ENCODE measurements at regions not wholly inside any gene's neighbourhood (a gene's known extent, or its start where the extent isn't known, plus 50 kb on each side); places are given as distances from the start of the nearest gene placed in this dataset.

DNA sequence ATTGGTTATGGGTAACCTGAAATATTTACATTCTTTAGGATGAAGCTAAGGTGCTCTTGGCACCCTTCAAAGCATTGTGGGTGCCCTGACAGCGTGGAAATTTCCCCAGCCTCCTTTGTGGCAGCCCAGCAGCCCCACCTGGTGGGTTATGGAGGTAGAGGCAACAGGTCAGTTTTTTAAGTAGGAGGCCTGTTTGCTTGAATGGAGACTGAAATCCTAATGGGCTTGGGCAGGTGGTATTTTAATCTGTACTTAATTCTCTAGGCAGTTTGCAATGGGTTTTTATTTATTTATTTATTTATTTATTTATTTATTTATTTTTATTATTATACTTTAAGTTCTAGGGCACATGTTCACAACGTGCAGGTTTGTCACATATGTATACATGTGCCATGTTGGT lies 139.4 kb downstream of the EPC1 start (continued):
- TF ChIP-seq, protein P1, sequence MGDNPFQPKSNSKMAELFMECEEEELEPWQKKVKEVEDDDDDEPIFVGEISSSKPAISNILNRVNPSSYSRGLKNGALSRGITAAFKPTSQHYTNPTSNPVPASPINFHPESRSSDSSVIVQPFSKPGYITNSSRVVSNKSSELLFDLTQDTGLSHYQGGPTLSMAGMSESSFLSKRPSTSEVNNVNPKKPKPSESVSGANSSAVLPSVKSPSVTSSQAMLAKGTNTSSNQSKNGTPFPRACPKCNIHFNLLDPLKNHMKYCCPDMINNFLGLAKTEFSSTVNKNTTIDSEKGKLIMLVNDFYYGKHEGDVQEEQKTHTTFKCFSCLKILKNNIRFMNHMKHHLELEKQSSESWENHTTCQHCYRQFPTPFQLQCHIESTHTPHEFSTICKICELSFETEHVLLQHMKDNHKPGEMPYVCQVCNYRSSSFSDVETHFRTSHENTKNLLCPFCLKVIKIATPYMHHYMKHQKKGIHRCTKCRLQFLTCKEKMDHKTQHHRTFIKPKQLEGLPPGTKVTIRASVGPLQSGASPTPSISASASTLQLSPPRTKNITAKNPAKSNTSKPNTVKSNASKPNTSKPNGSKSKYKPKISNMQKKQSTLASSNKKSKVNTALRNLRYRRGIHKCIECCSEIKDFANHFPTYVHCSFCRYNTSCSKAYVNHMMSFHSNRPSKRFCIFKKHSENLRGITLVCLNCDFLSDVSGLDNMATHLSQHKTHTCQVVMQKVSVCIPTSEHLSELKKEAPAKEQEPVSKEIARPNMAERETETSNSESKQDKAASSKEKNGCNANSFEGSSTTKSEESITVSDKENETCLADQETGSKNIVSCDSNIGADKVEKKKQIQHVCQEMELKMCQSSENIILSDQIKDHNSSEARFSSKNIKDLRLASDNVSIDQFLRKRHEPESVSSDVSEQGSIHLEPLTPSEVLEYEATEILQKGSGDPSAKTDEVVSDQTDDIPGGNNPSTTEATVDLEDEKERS (tag by site-specific recombination; IDR thresholded peaks at IDR 0.05) = no peak
- TF ChIP-seq ZNF292 (tag by site-specific recombination; IDR thresholded peaks at IDR 0.05; ENCODE audit: borderline replicate concordance, low read depth) (peak; percentile 59; the same call in 1 of the 2 replicates), ZNF544 (tag by site-specific recombination; IDR thresholded peaks at IDR 0.05) (no peak), ZNF600 (tag by site-specific recombination; IDR thresholded peaks at IDR 0.05) (no peak), GFI1B (tag by site-specific recombination; IDR thresholded peaks at IDR 0.05) (0 out of 2 replicates have a peak, but pooled peaks have one; percentile 42), ZNF677 (tag by site-specific recombination; IDR thresholded peaks at IDR 0.05) (no peak), ZNF768 (tag by site-specific recombination; IDR thresholded peaks at IDR 0.05) (no peak), FEZF1 (tag by site-specific recombination; IDR thresholded peaks at IDR 0.05) (no peak), ZNF184 (tag by site-specific recombination; IDR thresholded peaks at IDR 0.05) (no peak), SCRT2 (tag by site-specific recombination; IDR thresholded peaks at IDR 0.05) (peak; percentile 50), ZNF223 (tag by site-specific recombination; IDR thresholded peaks at IDR 0.05) (no peak), ZNF621 (tag by site-specific recombination; IDR thresholded peaks at IDR 0.05) (no peak), ZNF155 (tag by site-specific recombination; IDR thresholded peaks at IDR 0.05) (no peak), ZNF610 (tag by site-specific recombination; IDR thresholded peaks at IDR 0.05; ENCODE audit: borderline replicate concordance) (no peak), ZNF140 (tag by site-specific recombination; IDR thresholded peaks at IDR 0.05) (peak; percentile 88), ZNF514 (tag by site-specific recombination; IDR thresholded peaks at IDR 0.05) (no peak), ZFP3 (tag by site-specific recombination; IDR thresholded peaks at IDR 0.05; ENCODE audit: low read depth) (no peak), ZNF843 (tag by site-specific recombination; IDR thresholded peaks at IDR 0.05) (no peak)
- TF ChIP-seq, protein P2, sequence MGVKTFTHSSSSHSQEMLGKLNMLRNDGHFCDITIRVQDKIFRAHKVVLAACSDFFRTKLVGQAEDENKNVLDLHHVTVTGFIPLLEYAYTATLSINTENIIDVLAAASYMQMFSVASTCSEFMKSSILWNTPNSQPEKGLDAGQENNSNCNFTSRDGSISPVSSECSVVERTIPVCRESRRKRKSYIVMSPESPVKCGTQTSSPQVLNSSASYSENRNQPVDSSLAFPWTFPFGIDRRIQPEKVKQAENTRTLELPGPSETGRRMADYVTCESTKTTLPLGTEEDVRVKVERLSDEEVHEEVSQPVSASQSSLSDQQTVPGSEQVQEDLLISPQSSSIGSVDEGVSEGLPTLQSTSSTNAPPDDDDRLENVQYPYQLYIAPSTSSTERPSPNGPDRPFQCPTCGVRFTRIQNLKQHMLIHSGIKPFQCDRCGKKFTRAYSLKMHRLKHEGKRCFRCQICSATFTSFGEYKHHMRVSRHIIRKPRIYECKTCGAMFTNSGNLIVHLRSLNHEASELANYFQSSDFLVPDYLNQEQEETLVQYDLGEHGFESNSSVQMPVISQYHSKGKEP (tag by site-specific recombination; IDR thresholded peaks at IDR 0.05) = no peak
- TF ChIP-seq, protein P3, sequence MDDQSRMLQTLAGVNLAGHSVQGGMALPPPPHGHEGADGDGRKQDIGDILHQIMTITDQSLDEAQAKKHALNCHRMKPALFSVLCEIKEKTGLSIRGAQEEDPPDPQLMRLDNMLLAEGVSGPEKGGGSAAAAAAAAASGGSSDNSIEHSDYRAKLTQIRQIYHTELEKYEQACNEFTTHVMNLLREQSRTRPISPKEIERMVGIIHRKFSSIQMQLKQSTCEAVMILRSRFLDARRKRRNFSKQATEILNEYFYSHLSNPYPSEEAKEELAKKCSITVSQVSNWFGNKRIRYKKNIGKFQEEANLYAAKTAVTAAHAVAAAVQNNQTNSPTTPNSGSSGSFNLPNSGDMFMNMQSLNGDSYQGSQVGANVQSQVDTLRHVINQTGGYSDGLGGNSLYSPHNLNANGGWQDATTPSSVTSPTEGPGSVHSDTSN (CRISPR knock-in tag; IDR thresholded peaks at IDR 0.05) = no peak
- TF ChIP-seq, protein P4, sequence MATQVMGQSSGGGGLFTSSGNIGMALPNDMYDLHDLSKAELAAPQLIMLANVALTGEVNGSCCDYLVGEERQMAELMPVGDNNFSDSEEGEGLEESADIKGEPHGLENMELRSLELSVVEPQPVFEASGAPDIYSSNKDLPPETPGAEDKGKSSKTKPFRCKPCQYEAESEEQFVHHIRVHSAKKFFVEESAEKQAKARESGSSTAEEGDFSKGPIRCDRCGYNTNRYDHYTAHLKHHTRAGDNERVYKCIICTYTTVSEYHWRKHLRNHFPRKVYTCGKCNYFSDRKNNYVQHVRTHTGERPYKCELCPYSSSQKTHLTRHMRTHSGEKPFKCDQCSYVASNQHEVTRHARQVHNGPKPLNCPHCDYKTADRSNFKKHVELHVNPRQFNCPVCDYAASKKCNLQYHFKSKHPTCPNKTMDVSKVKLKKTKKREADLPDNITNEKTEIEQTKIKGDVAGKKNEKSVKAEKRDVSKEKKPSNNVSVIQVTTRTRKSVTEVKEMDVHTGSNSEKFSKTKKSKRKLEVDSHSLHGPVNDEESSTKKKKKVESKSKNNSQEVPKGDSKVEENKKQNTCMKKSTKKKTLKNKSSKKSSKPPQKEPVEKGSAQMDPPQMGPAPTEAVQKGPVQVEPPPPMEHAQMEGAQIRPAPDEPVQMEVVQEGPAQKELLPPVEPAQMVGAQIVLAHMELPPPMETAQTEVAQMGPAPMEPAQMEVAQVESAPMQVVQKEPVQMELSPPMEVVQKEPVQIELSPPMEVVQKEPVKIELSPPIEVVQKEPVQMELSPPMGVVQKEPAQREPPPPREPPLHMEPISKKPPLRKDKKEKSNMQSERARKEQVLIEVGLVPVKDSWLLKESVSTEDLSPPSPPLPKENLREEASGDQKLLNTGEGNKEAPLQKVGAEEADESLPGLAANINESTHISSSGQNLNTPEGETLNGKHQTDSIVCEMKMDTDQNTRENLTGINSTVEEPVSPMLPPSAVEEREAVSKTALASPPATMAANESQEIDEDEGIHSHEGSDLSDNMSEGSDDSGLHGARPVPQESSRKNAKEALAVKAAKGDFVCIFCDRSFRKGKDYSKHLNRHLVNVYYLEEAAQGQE (tag by site-specific recombination; IDR thresholded peaks at IDR 0.05) = peak; percentile 81
- TF ChIP-seq, protein P5, sequence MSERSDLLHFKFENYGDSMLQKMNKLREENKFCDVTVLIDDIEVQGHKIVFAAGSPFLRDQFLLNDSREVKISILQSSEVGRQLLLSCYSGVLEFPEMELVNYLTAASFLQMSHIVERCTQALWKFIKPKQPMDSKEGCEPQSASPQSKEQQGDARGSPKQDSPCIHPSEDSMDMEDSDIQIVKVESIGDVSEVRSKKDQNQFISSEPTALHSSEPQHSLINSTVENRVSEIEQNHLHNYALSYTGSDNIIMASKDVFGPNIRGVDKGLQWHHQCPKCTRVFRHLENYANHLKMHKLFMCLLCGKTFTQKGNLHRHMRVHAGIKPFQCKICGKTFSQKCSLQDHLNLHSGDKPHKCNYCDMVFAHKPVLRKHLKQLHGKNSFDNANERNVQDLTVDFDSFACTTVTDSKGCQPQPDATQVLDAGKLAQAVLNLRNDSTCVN (tag by site-specific recombination; optimal IDR thresholded peaks at IDR 0.05) = no peak
- TF ChIP-seq, protein P6, sequence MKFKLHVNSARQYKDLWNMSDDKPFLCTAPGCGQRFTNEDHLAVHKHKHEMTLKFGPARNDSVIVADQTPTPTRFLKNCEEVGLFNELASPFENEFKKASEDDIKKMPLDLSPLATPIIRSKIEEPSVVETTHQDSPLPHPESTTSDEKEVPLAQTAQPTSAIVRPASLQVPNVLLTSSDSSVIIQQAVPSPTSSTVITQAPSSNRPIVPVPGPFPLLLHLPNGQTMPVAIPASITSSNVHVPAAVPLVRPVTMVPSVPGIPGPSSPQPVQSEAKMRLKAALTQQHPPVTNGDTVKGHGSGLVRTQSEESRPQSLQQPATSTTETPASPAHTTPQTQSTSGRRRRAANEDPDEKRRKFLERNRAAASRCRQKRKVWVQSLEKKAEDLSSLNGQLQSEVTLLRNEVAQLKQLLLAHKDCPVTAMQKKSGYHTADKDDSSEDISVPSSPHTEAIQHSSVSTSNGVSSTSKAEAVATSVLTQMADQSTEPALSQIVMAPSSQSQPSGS (tag by site-specific recombination; IDR thresholded peaks at IDR 0.05; ENCODE audit: low read depth) = no peak
- TF ChIP-seq, protein P7, sequence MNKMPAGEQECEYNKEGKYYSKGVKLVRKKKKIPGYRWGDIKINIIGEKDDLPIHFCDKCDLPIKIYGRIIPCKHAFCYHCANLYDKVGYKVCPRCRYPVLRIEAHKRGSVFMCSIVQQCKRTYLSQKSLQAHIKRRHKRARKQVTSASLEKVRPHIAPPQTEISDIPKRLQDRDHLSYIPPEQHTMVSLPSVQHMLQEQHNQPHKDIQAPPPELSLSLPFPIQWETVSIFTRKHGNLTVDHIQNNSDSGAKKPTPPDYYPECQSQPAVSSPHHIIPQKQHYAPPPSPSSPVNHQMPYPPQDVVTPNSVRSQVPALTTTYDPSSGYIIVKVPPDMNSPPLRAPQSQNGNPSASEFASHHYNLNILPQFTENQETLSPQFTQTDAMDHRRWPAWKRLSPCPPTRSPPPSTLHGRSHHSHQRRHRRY (tag by site-specific recombination; IDR thresholded peaks at IDR 0.05) = no peak
- TF ChIP-seq, protein P8, sequence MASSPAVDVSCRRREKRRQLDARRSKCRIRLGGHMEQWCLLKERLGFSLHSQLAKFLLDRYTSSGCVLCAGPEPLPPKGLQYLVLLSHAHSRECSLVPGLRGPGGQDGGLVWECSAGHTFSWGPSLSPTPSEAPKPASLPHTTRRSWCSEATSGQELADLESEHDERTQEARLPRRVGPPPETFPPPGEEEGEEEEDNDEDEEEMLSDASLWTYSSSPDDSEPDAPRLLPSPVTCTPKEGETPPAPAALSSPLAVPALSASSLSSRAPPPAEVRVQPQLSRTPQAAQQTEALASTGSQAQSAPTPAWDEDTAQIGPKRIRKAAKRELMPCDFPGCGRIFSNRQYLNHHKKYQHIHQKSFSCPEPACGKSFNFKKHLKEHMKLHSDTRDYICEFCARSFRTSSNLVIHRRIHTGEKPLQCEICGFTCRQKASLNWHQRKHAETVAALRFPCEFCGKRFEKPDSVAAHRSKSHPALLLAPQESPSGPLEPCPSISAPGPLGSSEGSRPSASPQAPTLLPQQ (tag by site-specific recombination; IDR thresholded peaks at IDR 0.05) = no peak
